ENCODE measurements at regions not wholly inside any gene's neighbourhood (a gene's known extent, or its start where the extent isn't known, plus 50 kb on each side); places are given as distances from the start of the nearest gene placed in this dataset.

GRCh38 chr6:169075211-169075914, 178.3 kb downstream of the THBS2 start:
- H3K9me3 Mint-ChIP-seq = no peaks in the 10 kb centered on the region
- H3K27ac Mint-ChIP-seq = no peak overlapping the region
- DNase-seq = no peak
- no peaks in the 10 kb centered on the region for H3K36me3 Mint-ChIP-seq (ENCODE audit: low read depth)
- intact Hi-C loops (cut with micrococcal nuclease) = no loop called here
- H3K4me1 Mint-ChIP-seq = no peaks in the 10 kb centered on the region
- H3K4me3 Mint-ChIP-seq = no peak overlapping the region
- no peaks in the 10 kb centered on the region for H3K27me3 Mint-ChIP-seq

- no peak overlapping the region for H3K27ac Mint-ChIP-seq
- no peaks in the 10 kb centered on the region for H3K36me3 Mint-ChIP-seq (ENCODE audit: low read depth)
- intact Hi-C loops (cut with micrococcal nuclease) = no loop called here
- H3K27me3 Mint-ChIP-seq = no peaks in the 10 kb centered on the region
- DNase-seq = no peak
- no peaks in the 10 kb centered on the region for H3K9me3 Mint-ChIP-seq
- H3K4me1 Mint-ChIP-seq = no peaks in the 10 kb centered on the region
- no peak overlapping the region for H3K4me3 Mint-ChIP-seq
Measured at GRCh38 chr6:169074526-169074925, 179.1 kb downstream of the THBS2 start.

GRCh38 chr6:169073311-169073710, 180.3 kb downstream of the THBS2 start:
- H3K27me3 Mint-ChIP-seq = no peaks in the 10 kb centered on the region
- no peak for DNase-seq
- no peak overlapping the region for H3K27ac Mint-ChIP-seq
- H3K9me3 Mint-ChIP-seq = no peaks in the 10 kb centered on the region
- H3K36me3 Mint-ChIP-seq (ENCODE audit: low read depth) = no peaks in the 10 kb centered on the region
- intact Hi-C loops (cut with micrococcal nuclease) = no loop called here
- H3K4me1 Mint-ChIP-seq = no peaks in the 10 kb centered on the region
- no peak overlapping the region for H3K4me3 Mint-ChIP-seq

GRCh38 chr6:169072127-169073042, 181.3 kb downstream of the THBS2 start:
- Mint-ChIP-seq H3K4me3 (no peak overlapping the region), H3K9me3 (no peaks in the 10 kb centered on the region), H3K27ac (no peak overlapping the region), H3K4me1 (no peaks in the 10 kb centered on the region), H3K36me3 (ENCODE audit: low read depth) (no peaks in the 10 kb centered on the region), H3K27me3 (no peaks in the 10 kb centered on the region)
- intact Hi-C loops (cut with micrococcal nuclease) = no loop called here
- DNase-seq = no peak

GRCh38 chr6:169071394-169071793, 182.3 kb downstream of the THBS2 start:
- H3K4me3 Mint-ChIP-seq = no peak overlapping the region
- H3K4me1 Mint-ChIP-seq = no peaks in the 10 kb centered on the region
- no peaks in the 10 kb centered on the region for H3K27me3 Mint-ChIP-seq
- no peaks in the 10 kb centered on the region for H3K36me3 Mint-ChIP-seq (ENCODE audit: low read depth)
- intact Hi-C loops (cut with micrococcal nuclease) = no loop called here
- no peak for DNase-seq
- no peak overlapping the region for H3K27ac Mint-ChIP-seq
- H3K9me3 Mint-ChIP-seq = no peaks in the 10 kb centered on the region

- H3K9me3 Mint-ChIP-seq = no peaks in the 10 kb centered on the region
- no peaks in the 10 kb centered on the region for H3K36me3 Mint-ChIP-seq (ENCODE audit: low read depth)
- no peaks in the 10 kb centered on the region for H3K4me1 Mint-ChIP-seq
- no peak overlapping the region for H3K27ac Mint-ChIP-seq
- DNase-seq = no peak
- H3K4me3 Mint-ChIP-seq = no peak overlapping the region
- intact Hi-C loops (cut with micrococcal nuclease) = no loop called here
- H3K27me3 Mint-ChIP-seq = no peaks in the 10 kb centered on the region
Measured at GRCh38 chr6:169070506-169071176, 183.0 kb downstream of the THBS2 start.

GRCh38 chr6:169069356-169069755, 184.3 kb downstream of the THBS2 start:
- H3K36me3 Mint-ChIP-seq (ENCODE audit: low read depth) = no peaks in the 10 kb centered on the region
- intact Hi-C loops (cut with micrococcal nuclease) = no loop called here
- H3K27ac Mint-ChIP-seq = no peak overlapping the region
- no peaks in the 10 kb centered on the region for H3K27me3 Mint-ChIP-seq
- H3K4me1 Mint-ChIP-seq = no peaks in the 10 kb centered on the region
- DNase-seq = no peak
- H3K4me3 Mint-ChIP-seq = no peak overlapping the region
- no peaks in the 10 kb centered on the region for H3K9me3 Mint-ChIP-seq

- DNase-seq = no peak
- H3K4me1 Mint-ChIP-seq = no peaks in the 10 kb centered on the region
- no peaks in the 10 kb centered on the region for H3K36me3 Mint-ChIP-seq (ENCODE audit: low read depth)
- H3K27me3 Mint-ChIP-seq = no peaks in the 10 kb centered on the region
- H3K27ac Mint-ChIP-seq = no peak overlapping the region
- no peak overlapping the region for H3K4me3 Mint-ChIP-seq
- intact Hi-C loops (cut with micrococcal nuclease) = no loop called here
- H3K9me3 Mint-ChIP-seq = no peaks in the 10 kb centered on the region
Measured at GRCh38 chr6:169064194-169064593, 189.5 kb downstream of the THBS2 start.

- no peak for DNase-seq
- Mint-ChIP-seq H3K4me1 (no peaks in the 10 kb centered on the region), H3K4me3 (no peak overlapping the region), H3K27me3 (no peaks in the 10 kb centered on the region), H3K27ac (no peak overlapping the region), H3K36me3 (ENCODE audit: low read depth) (no peaks in the 10 kb centered on the region), H3K9me3 (no peaks in the 10 kb centered on the region)
- intact Hi-C loops (cut with micrococcal nuclease) = no loop called here
Measured at GRCh38 chr6:169062272-169062671, 191.4 kb downstream of the THBS2 start.

GRCh38 chr6:169058634-169059033, 195.0 kb downstream of the THBS2 start:
- intact Hi-C loops (cut with micrococcal nuclease) = no loop called here
- Mint-ChIP-seq H3K9me3 (no peaks in the 10 kb centered on the region), H3K4me3 (no peak overlapping the region), H3K27me3 (peaks cover 2% of the 10 kb centered on the region), H3K4me1 (no peaks in the 10 kb centered on the region), H3K27ac (no peak overlapping the region), H3K36me3 (ENCODE audit: low read depth) (no peaks in the 10 kb centered on the region)
- peak; percentile 40 for DNase-seq

GRCh38 chr6:169052462-169052861, 201.2 kb downstream of the THBS2 start:
- Mint-ChIP-seq H3K27ac (no peak overlapping the region), H3K4me3 (no peak overlapping the region), H3K36me3 (ENCODE audit: low read depth) (no peaks in the 10 kb centered on the region), H3K4me1 (no peaks in the 10 kb centered on the region), H3K9me3 (no peaks in the 10 kb centered on the region), H3K27me3 (peaks cover 4% of the 10 kb centered on the region)
- intact Hi-C loops (cut with micrococcal nuclease) = no loop called here
- DNase-seq = no peak

- peaks cover 3% of the 10 kb centered on the region for H3K27me3 Mint-ChIP-seq
- H3K4me1 Mint-ChIP-seq = no peaks in the 10 kb centered on the region
- no peak overlapping the region for H3K4me3 Mint-ChIP-seq
Measured at GRCh38 chr6:169051371-169051770, 202.3 kb downstream of the THBS2 start.

GRCh38 chr6:169048865-169049205, 204.8 kb downstream of the THBS2 start:
- Mint-ChIP-seq H3K36me3 (ENCODE audit: low read depth) (no peaks in the 10 kb centered on the region), H3K27me3 (peaks cover 2% of the 10 kb centered on the region), H3K9me3 (no peaks in the 10 kb centered on the region), H3K4me3 (no peak overlapping the region), H3K27ac (no peak overlapping the region), H3K4me1 (no peaks in the 10 kb centered on the region)
- intact Hi-C loops (cut with micrococcal nuclease) = no loop called here
- DNase-seq = peak; percentile 43

More at GRCh38 chr6:169051371-169051770, 202.3 kb downstream of the THBS2 start:
- intact Hi-C loops (cut with micrococcal nuclease) = no loop called here
- Mint-ChIP-seq H3K36me3 (ENCODE audit: low read depth) (no peaks in the 10 kb centered on the region), H3K27ac (no peak overlapping the region), H3K9me3 (no peaks in the 10 kb centered on the region)
- no peak for DNase-seq

- Mint-ChIP-seq H3K4me3 (no peak overlapping the region), H3K4me1 (no peaks in the 10 kb centered on the region), H3K9me3 (no peaks in the 10 kb centered on the region), H3K36me3 (ENCODE audit: low read depth) (no peaks in the 10 kb centered on the region), H3K27ac (no peak overlapping the region), H3K27me3 (no peaks in the 10 kb centered on the region)
- intact Hi-C loops (cut with micrococcal nuclease) = no loop called here
- DNase-seq = no peak
Measured at GRCh38 chr6:169048185-169048864, 205.3 kb downstream of the THBS2 start.
